HEK293T (cell line): ENCODE measurements at regions not wholly inside any gene's neighbourhood (a gene's known extent, or its start where the extent isn't known, plus 50 kb on each side); places are given as distances from the start of the nearest gene placed in this dataset.

Experiments used
- BHLHE40 ChIP-seq: fragments of 450-650 bp; IDR thresholded peaks from 2 replicates; pipeline ENCODE4 v1.6.1; 2016; ENCODE audit warnings: mild to moderate bottlenecking, moderate library complexity, borderline replicate concordance
- ELF4 ChIP-seq: fragments of 450-650 bp; IDR thresholded peaks from 2 replicates; pipeline ENCODE4 v1.6.1; 2017; ENCODE audit warnings: antibody characterized with exemption
- HDGF ChIP-seq: fragments of 450-650 bp; IDR thresholded peaks from 2 replicates; pipeline ENCODE4 v1.6.1; 2017; ENCODE audit warnings: antibody characterized with exemption, borderline replicate concordance
- LEF1 ChIP-seq: fragments of 450-650 bp; IDR thresholded peaks from 2 replicates; pipeline ENCODE4 v1.6.1; 2017; ENCODE audit warnings: mild to moderate bottlenecking, borderline replicate concordance
- SP1 ChIP-seq: fragments of 450-650 bp; IDR thresholded peaks from 2 replicates; pipeline ENCODE4 v1.6.1; 2017
- TARDBP ChIP-seq: fragments of 450-650 bp; IDR thresholded peaks from 2 replicates; pipeline ENCODE4 v1.6.1; 2016
- ZNF384 ChIP-seq: fragments of 450-650 bp; IDR thresholded peaks from 2 replicates; pipeline ENCODE4 v1.6.1; 2016

GRCh38 chr7:50863053-50863452 is 80.4 kb upstream of the GRB10 start:
- TF ChIP-seq HDGF (no peak), LEF1 (no peak), BHLHE40 (no peak), ELF4 (no peak), TARDBP (no peak), SP1 (no peak), ZNF384 (no peak)
